Stimulated activated CD4-positive, alpha-beta T cell treated with anti-CD3 and anti-CD28 coated beads, Interleukin-4, amount 100 ng/mL, for 24 hours (primary cell): ENCODE measurements at regions not wholly inside any gene's neighbourhood (a gene's known extent, or its start where the extent isn't known, plus 50 kb on each side); places are given as distances from the start of the nearest gene placed in this dataset.
"Not testable (repeated sequence)": the region's sequence is repeated elsewhere in the genome, so short reads cannot be mapped to it uniquely, and the experiment has no call there.

Experiments used
- DNase-seq: peaks from one replicate; pipeline ENCODE4 v3.0.0-alpha.2; 2020

DNA sequence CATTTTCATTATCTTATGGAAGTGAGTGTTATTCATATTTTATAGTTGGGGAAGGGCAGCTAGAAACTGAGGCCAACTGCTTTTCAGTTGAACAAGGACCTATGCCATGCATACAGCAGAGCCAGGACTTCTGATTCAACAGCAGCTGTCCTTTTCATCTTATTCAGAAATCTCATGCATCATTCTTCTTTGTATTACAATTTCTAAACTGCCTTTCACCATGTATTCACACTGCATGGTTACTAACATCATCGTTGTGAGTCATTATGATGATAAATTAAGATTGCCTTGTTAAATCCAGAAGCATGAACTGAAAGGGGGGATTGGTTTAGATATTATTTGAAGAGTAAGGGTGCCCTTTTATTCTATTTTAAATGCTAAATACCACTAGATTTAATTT lies 1470.1 kb upstream of the GOT2 start:
- no peak for DNase-seq

DNA sequence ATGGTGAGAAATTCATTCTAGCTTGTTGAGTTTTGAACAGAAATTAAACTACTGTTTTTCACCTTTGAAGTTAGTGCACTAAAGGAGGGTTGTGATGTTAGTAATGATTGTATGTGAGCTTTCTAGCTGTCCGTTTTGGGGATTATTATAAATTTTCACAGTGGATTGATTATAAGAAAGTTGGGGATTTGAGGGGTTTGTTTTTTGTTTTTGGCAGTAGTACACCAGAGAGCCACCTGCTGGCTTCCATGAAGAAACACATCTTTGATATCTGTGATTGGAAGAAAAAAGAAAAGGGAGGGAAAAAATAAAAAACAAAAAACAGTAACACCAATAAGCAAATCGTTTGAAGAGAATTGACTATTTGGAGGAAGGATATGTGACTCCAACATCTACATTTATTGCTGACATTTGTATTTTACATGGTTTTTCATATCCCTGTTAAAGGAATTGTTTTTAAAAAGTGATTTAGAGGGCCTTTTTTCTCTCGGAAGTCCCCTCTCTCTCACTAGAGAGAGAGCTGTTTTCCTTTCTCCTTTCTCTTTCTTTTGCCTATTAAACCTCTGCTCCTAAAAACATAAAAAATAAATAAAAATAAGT lies 1469.5 kb upstream of the GOT2 start:
- no peak for DNase-seq

DNA sequence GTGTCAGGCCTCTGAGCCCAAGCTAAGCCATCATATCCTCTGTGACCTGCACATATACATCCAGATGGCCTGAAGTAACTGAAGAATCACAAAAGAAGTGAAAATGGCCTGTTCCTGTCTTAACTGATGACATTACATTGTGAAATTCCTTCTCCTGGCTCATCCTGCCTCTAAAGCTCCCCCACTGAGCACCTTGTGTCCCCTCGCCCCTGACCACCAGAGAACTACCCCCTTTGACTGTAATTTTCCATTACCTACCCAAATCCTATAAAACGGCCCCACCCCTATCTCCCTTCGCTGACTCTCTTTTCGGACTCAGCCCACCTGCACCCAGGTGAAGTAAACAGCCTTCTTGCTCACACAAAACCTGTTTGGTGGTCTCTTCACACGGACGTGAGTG lies 1466.6 kb upstream of the GOT2 start:
- DNase-seq: not testable (repeated sequence)

DNA sequence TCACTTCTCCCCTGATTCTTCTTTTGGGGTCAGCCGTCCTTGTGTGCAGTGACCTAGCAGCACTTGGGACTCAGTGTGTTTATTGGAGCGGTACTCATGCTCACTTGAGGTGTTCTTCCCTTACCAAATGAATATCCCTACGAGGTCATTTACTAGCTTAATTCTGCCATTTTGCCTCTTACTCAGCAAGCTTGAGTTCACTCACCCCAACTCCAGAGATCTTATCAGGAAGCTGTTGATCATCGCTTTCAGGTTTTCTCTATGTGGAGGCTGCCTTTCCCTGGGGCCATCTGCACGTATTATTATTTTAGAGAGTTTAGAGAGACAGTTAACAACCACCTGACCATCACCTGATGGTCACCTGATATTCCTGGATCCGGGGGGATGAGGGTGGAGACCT lies 1466.0 kb upstream of the GOT2 start:
- no peak for DNase-seq

DNA sequence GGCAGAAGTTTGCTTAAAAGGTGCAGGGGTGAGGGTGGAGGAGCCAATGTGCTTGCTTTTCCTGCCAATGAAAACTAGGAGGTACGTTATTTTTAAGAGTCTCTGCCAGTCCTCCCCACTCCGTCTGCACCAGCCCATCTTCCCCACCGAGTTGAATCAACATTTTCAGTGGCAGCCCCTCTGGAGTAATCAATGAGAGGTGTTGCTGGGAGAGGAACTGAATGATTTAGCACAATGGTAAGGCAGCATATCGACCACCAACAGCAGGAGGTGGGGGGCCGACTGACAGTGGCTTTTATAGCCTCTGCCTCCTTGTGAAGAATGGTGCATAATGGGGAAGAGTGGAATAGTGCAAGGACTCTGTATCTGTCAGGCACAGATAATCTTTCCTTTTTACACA lies 1465.0 kb upstream of the GOT2 start:
- no peak for DNase-seq

DNA sequence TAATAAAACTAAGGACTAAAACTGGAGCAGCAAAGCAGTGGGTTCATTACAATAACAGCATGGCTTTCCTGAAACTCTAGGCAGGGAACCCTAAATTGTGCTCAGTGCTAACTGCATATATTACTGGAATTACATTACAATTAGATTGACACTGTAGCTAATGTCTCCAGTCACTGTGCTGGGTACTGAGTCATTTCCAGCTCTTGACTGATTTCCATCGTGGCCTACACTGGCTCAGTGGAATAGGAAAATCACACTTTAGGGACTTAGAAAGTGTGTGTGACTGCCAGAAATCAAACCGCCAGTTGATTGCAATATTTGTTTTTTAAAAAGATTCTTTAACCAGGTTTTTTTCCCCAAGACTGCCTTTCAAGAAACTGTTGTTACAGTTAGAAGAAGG lies 1447.4 kb upstream of the GOT2 start:
- no peak for DNase-seq

DNA sequence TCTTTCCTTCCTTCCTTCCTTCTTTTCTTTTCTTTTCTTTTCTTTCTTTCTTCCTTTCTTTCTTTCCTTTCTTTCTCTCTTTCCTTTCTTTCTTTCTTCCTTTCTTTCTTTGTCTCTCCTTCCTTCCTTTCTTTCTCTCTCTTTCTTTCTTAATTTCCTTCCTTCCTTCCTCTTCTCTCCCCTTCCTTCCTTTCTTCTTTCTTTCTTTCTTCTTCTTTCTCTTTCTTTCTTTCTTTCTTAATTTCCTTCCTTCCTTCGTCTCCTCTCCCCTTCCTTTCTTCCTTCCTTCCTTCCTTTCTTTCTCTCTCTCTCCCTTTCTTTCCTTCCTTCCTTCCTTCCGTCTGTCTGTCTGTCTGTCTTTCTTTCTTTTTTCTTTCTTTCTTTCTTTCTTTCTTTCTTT lies 1446.5 kb upstream of the GOT2 start:
- DNase-seq: no peak

DNA sequence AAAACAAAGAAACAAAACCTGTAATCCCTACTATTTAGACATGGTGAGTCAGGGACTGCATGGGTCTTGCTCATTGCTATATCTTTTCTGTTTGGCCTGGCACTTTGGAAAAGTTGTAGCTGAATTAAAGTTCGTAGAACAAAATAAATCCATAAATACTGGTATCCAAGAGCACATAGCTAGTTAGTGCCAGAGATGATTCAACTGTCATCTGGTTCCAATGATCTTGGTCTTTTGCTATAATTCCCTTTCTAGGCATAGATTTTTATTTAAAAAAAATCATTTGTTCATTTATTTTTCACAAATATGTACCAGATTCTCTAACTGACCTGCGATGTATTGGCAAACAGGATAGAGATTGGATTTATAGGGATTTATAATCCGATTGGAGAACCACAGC lies 1436.1 kb upstream of the GOT2 start:
- DNase-seq: no peak

DNA sequence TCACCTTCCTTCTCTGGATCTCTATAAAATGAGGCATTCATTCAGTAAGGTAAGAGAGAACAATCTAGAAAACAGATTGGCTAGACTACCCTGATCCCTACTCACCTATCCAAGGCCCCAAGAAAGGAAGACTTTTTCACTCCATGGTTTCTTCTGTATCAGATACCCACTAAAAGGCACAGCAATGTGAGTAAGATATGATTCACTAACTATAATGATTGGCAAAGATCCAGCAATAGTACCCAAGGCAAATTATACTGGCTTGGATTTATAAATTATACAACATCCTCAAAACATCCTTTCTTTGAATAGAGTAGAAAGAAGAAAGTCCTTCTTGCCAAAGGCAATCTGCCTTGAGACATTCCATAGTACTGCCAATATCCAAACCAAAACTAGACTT lies 1432.0 kb upstream of the GOT2 start:
- DNase-seq: no peak

DNA sequence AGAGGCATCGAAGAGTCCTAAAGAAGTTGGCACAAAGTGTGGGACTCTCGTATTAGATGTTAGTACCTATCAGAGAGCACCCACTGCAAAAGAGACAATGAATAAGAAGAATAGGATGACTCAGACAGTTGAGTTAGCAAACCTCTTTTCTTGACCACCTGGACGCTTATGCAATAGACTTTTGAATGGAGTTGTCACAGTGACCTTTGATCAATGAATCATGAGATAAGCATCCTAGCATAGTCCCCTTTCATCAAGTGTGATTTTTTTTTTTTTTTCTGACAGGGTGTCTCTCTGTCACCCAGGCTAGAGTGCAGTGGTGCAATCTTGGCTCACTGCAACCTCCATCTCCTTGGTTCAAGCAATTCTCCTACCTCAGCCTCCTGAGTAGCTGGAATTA lies 1417.9 kb upstream of the GOT2 start:
- no peak for DNase-seq

DNA sequence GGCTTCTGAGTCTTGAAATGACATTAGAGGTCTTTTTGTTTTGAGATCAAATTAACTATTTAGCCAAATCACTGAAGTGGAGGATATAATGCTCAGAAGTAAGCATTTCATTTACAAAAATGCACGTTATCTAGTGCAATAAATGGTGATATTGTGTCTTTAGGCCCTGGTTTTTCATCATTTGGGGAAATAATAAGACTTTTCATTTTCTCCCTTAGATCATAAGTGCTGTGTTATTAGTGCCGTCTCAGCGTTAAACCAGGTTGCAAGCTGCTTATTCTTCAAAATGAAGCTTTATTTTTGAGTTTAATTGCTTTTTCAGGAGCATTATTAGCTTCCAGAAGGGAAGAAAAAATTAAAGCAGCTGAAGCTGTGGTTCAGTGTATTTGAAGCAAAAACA lies 1416.8 kb upstream of the GOT2 start:
- DNase-seq: no peak

DNA sequence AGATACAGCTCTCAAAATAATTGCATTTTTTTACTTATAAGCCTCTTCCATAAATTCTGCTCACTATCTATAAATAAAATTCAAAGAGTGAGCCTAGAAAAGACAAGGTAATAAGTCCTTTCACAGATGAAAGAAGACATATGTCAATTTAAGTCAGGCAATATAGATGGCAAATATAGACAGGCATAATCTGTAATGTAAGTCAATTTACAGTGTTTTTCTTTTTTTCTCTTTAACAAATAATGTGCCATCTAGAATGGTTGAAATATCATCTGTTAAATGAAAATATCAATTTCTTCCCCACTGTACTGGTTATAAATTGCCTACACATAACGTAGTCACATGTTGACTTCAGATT lies 1409.2 kb upstream of the GOT2 start:
- DNase-seq: no peak

DNA sequence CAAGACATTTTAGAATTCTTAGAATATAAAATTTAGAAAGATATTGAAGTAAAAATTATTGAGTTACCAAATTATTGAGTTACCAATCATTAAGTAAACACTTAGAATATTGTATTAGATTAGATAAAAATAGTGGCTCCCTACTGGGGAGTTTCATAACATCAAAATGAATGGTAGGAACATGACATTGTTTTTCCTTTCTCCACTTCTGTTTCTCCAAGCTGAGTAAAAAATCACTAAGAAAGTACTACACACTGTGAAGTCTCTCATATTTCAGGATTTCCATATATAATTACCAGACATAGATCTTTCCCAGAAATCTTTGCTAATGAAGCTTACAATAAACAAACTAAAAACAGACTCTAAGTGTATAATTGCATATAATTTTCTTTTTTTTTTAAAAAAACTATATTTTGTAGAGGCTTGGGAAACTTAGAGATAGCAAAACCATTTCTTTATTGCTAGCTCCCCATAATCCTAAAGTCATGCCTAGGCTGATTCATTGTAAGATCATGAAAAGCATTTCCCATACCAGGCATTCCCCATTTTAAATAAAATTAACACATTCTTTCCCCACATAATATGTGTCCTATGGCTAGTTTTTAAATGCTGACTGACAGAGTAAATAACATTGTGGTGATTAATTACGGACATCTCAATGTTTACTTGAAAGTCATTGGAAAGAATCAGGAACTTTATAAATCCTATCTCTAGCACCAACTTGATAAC lies 1408.7 kb upstream of the GOT2 start:
- no peak for DNase-seq

DNA sequence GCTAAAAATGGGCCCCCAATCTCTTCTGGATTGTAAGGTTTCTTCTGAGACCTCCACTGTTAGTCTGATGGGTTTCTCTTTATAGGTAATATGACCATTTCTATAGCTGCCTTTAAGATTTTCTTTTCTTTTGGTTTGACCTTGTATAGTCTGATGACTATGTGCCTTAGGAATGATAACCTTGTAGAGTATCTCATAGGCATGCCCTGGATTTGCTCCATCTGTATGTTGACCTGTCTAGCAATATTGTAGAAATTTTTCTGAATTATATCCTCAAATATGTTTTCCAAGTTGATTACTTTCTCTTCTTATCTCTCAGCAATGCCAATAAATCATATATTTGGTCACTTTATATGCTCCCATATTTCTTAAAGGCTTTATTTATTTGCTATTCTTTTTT lies 1403.8 kb upstream of the GOT2 start:
- no peak for DNase-seq

DNA sequence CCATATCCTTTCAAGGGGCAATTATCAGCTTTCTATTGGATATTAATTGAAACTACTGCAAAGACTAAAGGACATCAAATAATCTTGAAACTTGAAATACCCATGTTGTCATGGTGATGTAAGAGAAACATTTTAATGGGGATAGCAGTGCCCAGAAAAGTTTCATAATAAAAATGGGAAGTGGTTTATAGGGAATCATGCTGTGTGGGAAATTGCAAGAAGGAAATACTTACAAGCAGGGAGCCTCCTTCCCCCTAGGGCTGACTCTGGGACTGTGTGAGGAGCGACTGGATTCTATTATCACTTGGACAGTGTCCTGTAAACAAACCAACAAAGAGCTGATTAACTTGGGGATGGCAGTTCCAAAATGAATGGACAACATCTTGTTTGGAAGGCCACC lies 1393.1 kb upstream of the GOT2 start:
- no peak for DNase-seq

DNA sequence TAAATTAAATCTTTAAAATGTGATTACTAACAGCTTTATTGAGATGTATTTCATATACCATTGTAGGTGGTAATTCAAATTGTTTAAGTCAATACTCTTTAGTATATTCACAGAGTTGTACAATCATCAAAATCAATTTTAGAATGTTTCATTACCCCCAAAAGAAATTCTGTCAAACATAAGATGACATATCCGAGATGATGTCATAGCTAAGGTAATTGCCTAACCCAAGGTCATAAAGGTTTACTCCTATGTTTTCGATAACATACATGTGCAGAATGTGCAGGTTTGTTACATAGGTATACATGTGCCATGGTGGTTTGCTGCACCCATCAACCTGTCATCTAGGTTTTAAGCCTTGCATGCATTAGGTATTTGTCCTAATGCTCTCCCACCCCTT lies 1392.0 kb upstream of the GOT2 start:
- DNase-seq: not testable (repeated sequence)

DNA sequence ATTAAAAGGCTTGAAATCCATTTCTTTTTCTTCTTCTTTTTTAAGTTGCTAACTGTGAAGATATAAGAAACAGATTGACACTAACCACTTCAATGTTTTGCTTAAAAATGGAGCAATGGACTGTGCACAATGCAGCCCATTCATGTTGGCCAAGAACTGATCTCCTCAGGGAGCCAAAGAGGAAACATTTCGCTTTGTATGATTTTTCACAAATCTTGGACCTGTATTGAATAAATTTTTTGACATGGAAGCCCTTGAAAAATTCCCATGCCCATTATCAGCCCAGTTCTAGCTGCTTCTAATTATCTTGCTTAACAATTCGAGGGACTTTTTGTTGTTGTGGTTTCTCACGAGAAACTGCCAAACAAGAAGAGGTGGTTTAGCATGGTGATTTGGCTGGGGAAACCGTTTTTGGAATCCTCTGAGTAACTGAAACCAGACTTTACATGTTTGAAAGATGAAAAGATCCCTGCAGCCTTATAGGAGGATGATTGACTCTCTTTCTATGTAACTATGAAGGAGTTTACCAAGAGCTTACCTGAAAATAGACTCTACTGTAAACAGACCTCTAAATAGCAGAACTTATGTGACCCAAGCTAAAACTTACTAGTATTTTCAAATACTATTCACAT lies 1389.4 kb upstream of the GOT2 start:
- no peak for DNase-seq

DNA sequence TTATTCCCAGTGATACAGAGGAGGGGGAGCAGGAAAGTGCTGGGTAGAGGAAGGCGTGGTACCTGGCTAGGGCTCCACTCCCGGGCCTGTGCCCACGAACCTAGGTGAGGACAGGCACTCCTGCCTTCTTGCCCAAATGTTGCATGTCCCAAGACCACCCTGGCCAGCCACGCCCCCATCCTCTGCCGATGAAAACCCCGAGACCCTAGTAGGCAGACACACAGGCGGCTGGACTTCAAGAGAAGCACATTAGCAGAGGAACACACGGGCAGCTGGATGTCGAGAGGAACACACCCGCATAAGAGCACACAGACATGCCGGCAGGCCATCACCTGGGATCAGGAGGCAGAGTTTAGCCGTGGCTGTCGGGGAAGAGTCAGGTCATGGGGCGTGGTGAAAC lies 1386.5 kb upstream of the GOT2 start:
- DNase-seq: no peak

DNA sequence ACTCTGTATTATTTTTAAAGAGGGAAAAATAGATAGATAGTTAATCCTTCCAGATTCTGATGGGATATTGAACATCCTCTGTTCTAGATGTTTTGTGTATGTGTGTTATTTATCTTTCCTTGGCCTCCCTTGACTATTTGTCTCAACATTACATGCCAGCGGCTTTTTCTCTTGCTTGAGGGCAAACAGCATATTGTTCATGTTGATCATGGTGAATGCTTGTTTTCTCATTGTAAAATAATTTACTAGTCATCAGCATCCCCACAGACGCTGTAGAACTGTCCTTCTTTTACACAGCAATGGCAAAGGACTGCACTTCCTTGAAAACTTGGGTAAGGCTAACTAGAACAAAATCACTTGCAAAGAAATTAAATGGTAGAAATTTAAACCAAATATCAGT lies 1376.4 kb upstream of the GOT2 start:
- DNase-seq: no peak

DNA sequence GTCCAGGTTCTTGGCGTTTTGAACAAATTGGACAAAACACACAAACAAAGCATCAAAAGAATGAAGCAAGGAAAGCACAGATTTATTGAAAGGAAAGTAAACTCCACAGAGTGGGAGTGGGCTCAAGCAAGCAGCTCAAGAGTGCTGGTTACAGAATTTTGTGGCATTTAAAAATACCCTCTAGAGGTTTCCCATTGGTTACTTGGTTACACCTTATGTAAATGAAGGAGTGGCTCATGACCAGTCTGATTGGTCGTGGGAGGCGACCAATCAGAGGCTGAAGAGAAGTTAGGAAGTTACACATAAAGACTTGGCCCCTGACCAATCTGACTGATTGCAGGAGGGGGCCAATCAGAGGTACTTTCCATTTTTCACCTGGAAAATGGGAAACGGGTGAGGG lies 1373.8 kb upstream of the GOT2 start:
- DNase-seq: no peak

DNA sequence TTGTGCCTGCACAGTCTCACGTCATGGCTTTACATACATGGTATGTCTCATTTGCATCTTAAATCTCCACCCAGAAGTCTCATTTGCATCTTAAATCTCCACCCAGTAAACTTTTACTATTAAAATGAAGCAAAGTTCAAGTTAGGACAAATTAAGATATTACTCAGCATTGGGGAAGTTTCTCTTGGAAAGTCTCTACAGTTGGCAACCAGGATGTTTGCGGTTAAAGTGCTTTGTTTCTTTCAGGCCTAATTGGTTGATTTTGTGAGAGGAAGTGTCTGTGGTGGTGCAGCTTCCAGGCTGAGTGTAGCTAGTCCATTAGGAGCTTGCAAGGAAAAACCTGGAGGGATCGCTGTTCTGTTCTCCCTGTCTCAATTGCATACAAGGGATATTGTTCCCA lies 1373.3 kb upstream of the GOT2 start:
- no peak for DNase-seq

DNA sequence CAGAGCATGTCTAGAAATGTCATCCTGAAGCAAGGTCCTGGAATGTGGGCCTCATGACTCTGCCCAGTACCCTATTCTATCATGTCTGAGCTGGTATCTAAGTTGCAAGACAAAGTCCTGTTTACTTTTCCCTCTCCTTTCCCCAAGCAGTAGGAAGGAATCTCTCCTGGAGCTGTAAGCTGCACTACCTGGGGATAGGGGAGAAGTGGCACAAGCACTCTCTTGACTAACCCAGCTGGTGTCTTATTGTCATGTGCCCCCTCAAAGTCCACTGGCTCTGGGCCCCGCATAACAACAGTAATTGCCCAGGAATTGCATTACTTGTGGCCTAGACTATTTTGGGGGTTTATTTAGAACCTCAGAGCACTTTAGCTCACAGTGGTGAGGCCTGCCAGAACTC lies 1366.3 kb upstream of the GOT2 start:
- DNase-seq: no peak

DNA sequence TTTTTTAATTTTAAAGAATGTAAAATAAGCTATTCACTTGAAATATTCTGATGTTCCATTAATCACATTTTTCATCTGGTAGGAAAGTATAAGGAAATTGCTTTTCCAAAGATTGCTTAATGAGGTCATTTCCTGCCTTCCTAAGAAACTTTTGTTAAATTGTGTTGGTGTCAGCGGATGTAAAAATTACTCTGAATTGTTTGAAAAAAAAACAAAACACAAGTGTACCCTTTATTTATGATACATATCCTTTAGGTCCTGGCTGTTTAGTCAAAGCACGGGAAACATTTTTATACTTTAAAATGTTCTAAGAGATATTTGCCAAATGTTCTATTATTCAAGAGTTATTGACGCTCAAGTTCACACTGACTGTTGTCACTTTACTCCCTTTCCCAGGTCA lies 1357.4 kb upstream of the GOT2 start:
- no peak for DNase-seq

DNA sequence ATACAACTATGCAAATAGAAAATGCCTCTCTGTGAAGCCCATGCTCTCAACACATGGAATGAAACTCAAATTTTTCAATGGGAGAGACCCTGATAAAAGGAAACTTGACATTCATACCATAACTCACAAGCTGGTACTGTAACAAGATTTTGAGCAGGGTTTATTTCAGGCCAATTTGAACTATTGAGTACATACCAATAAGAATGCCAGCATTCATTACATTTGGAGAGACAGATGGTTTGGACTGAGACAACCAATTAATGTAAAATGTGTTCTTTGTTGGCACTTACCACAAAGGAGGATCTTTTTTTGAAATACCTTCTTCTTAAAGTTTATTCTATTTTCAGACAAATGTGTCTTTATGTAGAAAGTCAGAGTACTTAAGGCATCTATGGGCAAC lies 1357.0 kb upstream of the GOT2 start:
- DNase-seq: no peak

DNA sequence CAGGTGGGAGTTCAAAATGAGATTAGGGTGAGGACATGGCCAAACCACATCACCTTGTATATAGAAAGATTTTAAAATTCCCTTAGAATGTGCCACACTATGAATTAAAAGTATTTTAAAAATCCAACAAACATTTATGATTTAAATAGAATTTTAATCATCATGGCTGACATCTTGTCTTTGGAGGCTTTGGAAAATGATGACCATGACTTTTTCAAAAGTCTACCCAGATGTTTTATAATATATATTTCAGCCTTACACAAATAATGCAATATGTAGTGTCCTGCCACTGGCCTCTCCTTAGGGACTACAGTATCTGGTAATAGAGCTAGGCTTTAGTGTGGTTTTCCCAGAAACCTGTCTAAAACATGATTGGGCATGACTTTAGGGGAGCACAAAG lies 1353.4 kb upstream of the GOT2 start:
- DNase-seq: no peak
